HFF-Myc (cell line): ENCODE measurements at regions not wholly inside any gene's neighbourhood (a gene's known extent, or its start where the extent isn't known, plus 50 kb on each side); places are given as distances from the start of the nearest gene placed in this dataset.

Experiments used
- DNase-seq: peaks from one replicate; pipeline ENCODE4 v3.0.0-alpha.2; 2011; ENCODE audit warnings: low read depth; ENCODE audit errors: extremely low read depth
- H3K4me3 ChIP-seq: replicated peaks from 2 replicates; pipeline ENCODE4 v1.5.1; 2011; ENCODE audit warnings: low read depth, mild to moderate bottlenecking, control low read depth, low read length
- TF ChIP-seq, protein P1 (sequence below): IDR thresholded peaks from 2 replicates; pipeline ENCODE4 v1.5.1; 2012; ENCODE audit warnings: mild to moderate bottlenecking, low read depth, low read length, control low read depth; ENCODE audit errors: missing control alignments

DNA sequence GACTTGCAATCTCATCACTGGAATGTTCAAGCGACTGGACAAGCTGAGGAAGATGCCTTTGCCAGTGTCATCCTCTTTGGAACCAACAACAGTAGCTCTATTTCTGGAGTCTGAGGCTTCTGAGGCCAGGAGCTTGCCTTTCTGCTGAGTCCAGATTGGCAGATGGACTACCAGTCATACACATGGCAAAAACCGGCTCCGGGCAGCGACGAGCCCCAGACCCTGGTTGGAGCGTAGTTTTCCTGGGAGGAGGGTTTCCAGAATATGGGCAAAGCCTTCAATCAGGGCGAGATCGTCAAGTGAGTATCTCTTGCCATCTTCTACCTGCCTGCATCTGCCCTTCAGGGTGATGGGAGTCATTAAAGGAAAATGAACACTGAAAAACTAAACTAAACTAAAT is 807.9 kb downstream of the C4orf33 start:
- no peak for DNase-seq
- TF ChIP-seq, protein P1, sequence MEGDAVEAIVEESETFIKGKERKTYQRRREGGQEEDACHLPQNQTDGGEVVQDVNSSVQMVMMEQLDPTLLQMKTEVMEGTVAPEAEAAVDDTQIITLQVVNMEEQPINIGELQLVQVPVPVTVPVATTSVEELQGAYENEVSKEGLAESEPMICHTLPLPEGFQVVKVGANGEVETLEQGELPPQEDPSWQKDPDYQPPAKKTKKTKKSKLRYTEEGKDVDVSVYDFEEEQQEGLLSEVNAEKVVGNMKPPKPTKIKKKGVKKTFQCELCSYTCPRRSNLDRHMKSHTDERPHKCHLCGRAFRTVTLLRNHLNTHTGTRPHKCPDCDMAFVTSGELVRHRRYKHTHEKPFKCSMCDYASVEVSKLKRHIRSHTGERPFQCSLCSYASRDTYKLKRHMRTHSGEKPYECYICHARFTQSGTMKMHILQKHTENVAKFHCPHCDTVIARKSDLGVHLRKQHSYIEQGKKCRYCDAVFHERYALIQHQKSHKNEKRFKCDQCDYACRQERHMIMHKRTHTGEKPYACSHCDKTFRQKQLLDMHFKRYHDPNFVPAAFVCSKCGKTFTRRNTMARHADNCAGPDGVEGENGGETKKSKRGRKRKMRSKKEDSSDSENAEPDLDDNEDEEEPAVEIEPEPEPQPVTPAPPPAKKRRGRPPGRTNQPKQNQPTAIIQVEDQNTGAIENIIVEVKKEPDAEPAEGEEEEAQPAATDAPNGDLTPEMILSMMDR, result no peak
- H3K4me3 ChIP-seq, result no peak overlapping the region

DNA sequence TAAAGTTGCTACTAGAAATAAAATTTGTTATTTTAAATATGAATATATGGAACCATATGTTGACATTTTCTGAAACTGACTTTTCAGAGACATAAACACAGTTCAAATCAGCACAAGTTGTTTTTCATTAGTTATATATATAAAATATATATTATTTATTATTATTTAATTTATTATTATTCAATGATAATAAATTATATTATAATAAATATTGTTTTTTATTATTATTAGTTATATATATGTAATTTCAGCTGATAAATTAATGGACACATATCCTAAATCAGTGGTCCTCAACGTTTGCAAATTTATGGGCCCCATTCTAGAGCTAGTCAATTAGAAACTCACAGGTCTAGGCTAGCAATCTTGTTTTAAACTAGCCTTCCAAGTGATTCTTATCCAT is 809.3 kb downstream of the C4orf33 start:
- TF ChIP-seq, protein P1, result no peak
- DNase-seq, result no peak
- H3K4me3 ChIP-seq, result no peak overlapping the region

DNA sequence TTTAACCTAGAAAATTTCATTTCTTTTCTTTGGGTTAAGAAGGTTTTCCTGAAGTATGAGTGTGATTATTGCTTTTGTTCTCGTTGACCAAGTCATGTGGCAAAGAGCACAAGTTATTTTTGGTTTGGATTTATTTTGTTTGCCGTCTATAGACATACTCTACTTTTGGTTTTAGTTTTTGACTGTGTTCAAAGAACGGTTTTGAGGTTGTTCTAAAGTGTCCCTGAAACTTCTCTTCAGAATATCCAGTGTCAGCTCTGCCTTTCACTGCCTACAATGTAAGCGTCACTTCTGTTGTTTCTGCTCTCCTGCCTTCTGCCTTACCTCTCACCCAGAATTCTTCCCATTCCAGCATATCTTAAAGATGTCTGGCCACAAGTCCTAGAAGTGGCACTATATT is 812.2 kb downstream of the C4orf33 start:
- no peak overlapping the region for H3K4me3 ChIP-seq
- no peak for DNase-seq
- TF ChIP-seq, protein P1, result no peak

DNA sequence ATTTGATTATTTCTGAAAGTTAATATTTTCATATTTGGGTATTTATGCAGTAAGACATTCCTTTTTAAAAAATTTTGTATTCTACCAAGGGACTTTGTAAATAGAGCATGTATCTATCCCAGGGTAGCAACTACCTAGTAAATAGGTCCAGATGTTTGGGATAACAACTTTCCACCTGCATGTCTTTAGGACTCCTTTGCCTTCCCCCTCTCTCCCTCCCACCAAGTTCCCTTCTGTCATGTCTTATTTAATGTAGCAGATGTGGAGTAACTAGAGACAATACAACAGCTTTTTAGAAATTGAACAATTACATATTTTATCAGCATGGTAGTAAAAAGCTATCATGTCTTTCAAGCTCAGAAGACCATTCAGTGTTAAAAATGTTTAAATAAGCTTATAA is 821.0 kb downstream of the C4orf33 start:
- DNase-seq, result no peak
- TF ChIP-seq, protein P1, result no peak
- H3K4me3 ChIP-seq, result no peak overlapping the region

DNA sequence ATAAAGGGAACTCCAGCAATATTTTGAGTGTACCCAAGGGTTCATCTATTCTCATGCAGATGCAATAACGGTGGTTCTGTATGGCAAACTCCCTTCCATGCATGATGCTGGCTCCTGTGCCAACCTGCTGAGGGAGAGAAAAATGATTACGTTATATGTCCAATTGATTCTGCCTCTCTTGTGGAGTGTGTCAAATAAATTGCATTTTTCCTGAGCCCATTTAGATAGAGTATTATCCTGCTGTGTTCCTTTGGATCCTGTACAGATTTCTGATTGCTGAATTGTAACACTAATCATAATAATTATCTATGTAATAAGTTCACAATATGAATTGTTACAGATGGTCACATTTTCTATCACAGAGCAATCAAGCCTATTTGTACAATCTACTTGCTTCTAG is 821.7 kb downstream of the C4orf33 start:
- DNase-seq, result no peak
- TF ChIP-seq, protein P1, result no peak
- H3K4me3 ChIP-seq, result no peak overlapping the region

DNA sequence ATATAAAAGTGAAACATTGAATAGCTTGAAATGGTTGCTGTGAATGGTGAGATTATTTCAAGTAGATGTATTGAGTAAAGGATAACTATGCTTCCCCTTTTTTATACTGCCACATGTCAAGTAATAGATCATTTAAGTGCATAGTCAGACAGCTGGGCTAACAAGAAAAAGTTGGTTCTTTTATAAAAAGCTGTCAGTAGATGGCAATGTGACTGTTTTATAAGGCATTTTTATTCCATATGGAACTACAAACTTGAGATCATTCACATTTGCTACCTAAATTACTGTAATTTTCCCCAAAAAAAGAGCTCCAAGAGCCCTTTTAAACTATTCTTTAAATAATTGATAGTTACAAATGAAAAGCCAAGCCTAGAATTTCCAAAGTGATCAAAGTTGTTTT is 831.0 kb downstream of the C4orf33 start:
- TF ChIP-seq, protein P1, result no peak
- H3K4me3 ChIP-seq, result no peak overlapping the region
- no peak for DNase-seq

DNA sequence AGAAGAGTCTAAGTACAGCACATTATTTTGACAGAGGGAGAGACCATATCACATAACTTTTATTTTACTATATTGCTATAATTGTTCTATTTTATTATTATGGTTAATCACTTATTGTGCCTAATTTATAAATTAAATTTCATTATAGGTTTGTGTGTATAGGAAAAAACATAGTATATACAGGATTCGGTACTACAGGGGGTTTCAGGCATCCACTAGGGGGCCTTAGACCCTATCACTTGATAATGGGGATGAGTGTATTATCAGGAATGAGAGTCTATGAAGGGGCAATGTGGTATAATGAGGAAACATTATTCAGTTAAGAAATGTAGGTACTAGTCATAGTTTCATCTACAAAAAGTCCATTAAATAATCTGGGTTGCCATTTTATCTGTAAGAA is 833.1 kb downstream of the C4orf33 start:
- TF ChIP-seq, protein P1, result no peak
- no peak overlapping the region for H3K4me3 ChIP-seq
- no peak for DNase-seq
